Transverse colon (tissue), 4 donors: ENCODE measurements at regions not wholly inside any gene's neighbourhood (a gene's known extent, or its start where the extent isn't known, plus 50 kb on each side); places are given as distances from the start of the nearest gene placed in this dataset.

Experiments used
- CTCF ChIP-seq, 5 experiments: fragments of 200-600 bp in 3 of 5; fragments of 450-650 bp in 2 of 5; sonication (generic) in 3 of 5; IDR thresholded peaks; 1 replicate in 2 of 5; 2 replicates in 3 of 5; pipeline ENCODE4 v1.5.1; 2016 to 2017; ENCODE audit warnings: antibody characterized with exemption in 5 of 5, inconsistent platforms in 3 of 5, mild to moderate bottlenecking in 2 of 5, moderate library complexity in 1 of 5
- POLR2AphosphoS5 ChIP-seq, 3 donors: sonication (generic); formaldehyde crosslinking; IDR thresholded peaks; one replicate each; pipeline ENCODE4 v1.6.1; 2016; ENCODE audit warnings: antibody characterized with exemption in 3 of 3

- TF ChIP-seq POLR2AphosphoS5 (IDR thresholded peaks at IDR 0.05) = no peak
- TF ChIP-seq CTCF (IDR thresholded peaks at IDR 0.05) = no peak
These were observed 338.6 kb upstream of the TNC start for GRCh38 chr9:115456515-115456914.
